ENCODE measurements at regions not wholly inside any gene's neighbourhood (a gene's known extent, or its start where the extent isn't known, plus 50 kb on each side); places are given as distances from the start of the nearest gene placed in this dataset.

DNA sequence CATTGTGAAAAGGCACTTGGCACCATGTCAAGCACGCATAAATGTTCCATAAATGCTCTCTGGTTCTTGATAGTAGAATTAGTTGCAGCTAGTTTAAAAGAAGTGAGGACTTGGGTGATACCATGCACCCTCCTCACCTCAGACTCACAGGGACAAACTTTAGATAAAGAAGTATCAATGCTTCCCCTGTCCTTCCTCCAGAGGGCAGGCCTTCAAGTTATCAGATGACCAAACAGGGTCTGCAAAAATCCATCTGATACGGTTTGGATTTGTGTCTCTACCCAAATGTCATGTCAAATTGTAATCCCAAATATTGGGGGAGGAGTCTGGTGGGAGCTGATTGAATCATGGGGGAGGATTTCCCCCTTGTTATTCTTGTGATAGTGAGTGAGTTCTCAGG lies 54.1 kb downstream of the C1QL2 start:
- no peak for DNase-seq

GRCh38 chr2:119102964-119103363 lies 55.6 kb downstream of the C1QL2 start:
- DNase-seq: no peak

DNA sequence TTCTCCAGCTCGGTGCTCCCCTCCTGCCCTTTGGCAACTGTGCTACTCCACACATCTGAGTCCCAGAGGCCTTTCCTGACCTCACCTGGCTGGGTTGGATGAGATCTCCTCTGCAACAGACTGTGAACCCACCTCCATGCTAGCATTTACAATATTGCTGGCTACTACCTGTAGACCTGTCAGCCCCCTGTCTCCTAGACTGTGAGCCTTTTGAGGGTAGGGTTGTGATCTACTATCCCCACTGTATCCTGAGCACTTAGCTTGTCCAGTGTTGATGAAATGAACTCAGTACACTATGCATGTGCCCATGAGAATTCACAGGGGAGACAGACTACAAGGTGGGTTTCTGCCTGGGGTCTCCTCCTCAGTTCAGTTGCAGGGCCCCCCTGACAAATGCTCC lies 70.1 kb downstream of the C1QL2 start:
- no peak for DNase-seq

DNA sequence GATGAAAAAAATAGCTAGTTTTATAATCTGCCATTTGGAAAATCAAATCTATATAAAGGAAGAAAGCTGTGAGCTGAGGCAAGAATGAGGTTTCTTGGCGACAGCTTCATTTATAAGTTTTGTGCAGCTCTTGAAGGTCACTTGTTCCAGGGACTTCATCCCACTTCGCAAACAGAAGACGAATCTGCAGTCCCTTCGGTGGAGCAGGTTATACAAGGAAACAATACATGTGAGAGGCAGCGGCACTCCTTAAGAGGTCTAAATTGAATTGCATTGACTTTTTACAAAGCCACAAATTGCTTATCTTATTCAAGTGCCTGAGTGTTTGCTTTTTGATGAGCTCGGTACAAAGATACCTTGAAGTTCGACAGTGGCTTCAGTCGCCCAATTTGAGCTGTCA lies 72.2 kb downstream of the C1QL2 start:
- DNase-seq: no peak

DNA sequence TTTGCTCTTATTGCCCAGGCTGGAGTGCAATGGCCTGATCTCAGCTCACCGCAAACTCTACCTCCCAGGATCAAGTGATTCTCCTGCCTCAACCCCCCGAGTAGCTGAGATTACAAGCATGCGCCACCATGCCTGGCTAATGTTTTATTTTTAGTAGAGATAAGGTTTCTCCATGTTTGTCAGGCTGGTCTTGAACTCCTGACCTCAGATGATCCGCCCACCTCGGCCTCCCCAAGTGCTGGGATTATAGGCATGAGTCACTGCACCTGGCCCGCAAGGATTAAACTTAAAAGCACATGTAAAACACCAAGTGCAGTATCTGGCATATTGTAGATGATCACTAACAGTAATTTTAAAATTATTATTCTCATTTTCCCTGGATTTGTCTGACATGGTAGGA lies 72.9 kb downstream of the C1QL2 start:
- DNase-seq: no peak

- DNase-seq: no peak
Observed at GRCh38 chr2:119083416-119083815, 75.1 kb downstream of the C1QL2 start.

- no peak for DNase-seq
Observed at GRCh38 chr2:119082821-119083400, 75.6 kb downstream of the C1QL2 start.

- no peak for DNase-seq
Observed at GRCh38 chr2:119078796-119079195, 79.8 kb downstream of the C1QL2 start.

DNA sequence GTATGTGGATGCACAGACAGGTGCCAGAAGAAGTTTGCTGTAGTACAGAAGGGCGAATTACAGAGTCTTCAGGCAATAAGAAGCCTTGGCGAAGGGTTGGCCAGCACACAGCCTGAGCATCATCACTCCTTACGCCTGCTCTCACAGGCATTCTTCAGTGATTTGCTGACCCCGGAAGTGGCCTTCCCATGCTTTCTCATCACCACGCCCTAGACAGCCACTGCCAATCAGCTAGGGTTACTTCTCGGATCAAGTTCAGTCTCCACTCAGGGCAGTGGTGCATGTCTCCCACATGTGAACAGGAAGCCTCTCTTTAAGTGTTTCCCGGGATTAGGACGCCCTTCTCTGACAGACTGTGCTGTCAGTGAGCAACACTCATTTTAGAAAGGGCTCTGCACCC lies 81.8 kb downstream of the C1QL2 start:
- no peak for DNase-seq

GRCh38 chr2:119073213-119073612 lies 85.3 kb downstream of the C1QL2 start:
- no peak for DNase-seq

DNA sequence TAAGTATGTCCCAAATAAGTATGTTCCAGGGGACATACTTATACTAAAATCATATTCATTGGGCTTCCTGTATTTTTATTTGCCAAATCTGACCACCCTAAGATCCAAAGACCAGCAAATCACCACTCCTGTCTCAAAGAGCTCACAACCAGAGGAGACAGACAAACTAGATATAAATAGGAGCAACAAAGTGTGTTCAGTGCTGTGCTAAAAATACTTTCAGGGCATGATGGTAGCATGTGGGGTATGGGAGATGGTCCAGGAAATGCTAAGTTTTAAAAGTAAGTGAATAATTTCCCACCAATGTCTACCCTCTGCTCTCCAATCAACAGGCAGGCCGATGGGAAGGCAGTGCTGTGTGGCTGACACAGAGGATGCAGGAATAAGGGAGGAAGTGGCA lies 87.1 kb downstream of the C1QL2 start:
- no peak for DNase-seq

DNA sequence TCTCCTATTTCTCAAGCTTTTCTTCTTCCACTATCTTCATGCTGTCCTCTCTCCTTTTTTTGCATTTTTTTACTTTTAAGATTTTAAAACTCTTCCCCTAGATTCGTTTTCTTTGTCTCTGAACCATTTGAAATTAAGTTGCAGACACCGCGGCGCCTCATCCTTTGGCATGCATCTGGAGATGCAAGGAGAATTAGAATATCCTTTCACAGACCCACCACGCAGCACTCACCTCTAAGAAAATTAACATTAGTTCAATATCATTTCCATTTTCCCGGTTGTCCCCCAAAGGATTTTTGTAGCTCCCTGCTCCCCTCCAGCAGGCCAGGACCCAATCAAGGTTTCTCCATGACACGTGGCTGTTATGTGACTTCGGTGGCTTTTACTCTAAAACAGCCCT lies 88.8 kb downstream of the C1QL2 start:
- DNase-seq: no peak

DNA sequence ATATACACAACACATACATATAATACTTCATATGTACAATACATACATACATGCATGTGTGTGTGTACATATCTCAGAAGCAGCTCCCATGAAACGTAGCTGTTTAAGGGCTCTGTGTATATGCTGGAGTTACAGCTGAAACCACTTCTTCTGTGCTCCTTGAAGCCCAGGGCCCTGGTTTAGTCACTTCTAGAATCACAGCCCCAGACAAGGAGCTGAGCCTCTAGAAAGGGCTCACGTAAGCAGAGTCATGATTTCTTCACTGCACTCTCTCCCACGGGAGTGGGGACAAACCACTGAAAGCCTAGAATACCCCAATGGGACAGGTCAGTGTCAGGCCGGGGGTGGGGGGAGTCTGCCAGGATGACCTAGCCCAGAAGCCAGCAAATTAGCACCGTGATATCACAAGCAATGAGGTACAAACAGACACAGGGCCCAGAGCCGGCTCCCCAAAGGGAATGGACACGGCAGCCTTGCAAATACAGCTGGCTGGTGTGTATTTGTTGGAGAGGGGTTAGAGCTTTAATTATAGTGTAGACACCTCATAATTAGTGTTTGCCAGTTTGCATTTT lies 90.3 kb downstream of the C1QL2 start:
- DNase-seq: peak; percentile 12 to 43 (median 21)

DNA sequence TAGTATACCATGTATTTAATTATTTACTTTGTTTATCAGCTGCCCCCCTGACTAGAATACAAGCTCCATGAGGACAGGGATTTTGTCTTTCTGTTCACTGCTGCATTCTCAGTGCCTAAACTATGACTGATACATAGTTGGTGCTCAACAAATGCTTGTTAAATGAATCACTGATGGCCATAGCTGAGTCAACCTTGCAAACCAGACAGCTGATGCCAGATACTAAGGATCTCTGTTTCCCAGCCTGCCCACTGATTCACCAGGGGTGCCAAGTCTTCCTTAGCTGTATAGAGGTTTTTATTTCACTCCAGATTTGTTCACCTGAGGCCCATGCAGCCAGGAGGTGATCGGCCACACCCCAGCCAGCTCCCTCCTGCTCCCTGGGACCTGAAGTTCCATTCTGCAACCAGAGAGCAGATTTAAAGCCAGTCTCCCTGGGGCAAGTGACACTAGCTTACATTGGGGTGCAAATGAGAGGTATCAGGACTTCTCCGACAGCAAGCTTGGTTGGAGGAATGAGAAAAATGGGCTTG lies 92.2 kb downstream of the C1QL2 start:
- DNase-seq: peak in 1 of 3 donors; percentile 5

DNA sequence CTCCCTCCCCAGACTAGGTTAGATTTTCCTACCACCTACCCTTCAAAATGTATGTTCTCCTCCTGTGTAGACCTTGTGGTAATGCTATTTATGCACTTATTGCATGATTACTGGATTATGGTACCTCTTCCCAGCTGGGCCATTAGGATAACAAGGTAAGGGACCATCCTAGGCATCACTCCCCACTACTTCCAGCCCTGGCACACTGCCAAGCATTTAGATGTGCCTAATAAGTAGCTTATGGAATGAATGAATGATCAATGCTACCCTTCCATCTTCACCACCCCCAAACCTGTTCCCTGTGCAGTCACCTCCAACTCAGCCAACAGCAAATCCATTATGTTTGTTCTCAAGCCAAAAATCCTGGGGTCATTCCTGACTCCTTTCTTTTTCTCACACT lies 93.4 kb downstream of the C1QL2 start:
- DNase-seq: no peak

DNA sequence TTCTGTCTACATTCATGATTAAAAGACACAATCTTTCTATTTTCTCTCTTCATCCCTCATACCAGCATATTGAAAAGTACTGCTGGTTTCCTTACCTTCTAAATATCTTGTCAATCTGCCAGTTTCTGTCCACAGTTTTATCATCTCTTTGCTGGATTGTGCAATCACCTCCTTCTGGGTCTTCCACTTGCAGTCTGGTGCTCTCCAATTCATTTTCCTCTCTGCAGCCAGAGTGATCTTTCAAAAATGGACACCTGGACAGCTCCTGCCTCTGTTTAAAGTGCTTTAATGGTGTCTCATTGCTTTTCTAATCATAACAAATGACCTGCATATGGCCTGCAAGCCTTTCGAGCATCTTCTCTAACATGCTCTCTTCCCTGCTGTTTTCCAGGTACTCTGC lies 94.0 kb downstream of the C1QL2 start:
- no peak for DNase-seq

- DNase-seq: no peak
Observed at GRCh38 chr2:119063177-119063576, 95.4 kb downstream of the C1QL2 start.

DNA sequence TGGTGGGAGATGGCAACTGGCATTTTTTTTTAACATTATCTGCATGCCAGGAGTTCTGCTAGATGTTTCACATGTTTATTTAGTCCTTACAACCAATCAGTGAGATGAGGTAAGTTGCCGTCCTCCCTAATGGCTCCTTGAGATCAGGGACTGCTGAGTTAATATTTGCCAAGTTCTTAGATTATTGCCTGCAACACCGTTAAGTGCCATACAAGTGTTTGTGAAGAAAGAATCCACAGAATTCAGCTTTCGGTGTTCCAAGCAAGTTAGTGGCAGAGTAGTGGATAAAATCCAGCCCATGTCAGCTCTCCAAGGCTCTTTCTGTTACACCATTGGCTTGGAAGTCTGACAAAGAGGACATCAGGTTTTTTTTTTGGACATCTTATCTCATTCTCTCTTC lies 95.9 kb downstream of the C1QL2 start:
- DNase-seq: no peak

GRCh38 chr2:119062179-119062578 lies 96.4 kb downstream of the C1QL2 start:
- no peak for DNase-seq

DNA sequence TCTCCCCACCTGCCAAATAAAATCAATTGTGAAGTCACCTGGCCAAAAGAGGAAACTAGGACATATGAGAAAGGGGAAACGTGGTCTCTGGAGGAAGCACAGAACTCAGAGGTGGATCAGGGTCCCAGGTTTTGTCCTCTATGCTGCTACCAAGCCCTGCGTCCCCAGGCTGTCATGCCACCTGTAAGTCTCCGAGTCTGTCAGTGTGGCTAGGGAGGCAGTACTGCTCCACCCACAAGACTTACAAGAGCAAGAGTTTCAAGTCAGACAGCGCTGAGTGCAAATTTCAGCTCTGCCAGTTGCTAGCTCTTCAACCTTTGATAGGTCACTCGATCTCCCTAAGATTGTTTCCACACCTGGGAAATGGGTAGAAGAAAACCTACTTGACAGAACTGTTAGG lies 98.6 kb downstream of the C1QL2 start:
- DNase-seq: no peak

DNA sequence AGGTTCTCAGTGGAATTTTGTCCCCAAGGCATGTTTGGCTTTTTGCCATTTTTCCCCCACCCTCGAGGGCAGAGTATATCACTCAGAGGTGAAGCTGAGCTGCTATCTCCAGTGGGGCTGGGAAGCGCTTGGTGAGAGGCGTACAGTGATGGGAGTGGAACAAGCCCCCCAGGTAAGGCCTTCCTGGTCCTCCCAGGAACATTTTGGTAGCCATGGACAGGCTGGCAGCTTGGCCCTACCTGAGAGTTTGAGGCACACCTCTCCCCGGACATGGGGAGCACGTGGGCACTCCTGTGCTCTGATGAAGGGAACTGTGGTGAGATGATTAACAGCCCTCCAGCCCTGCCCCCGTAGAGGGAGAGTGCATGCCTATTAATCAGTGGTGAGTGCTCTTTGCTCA lies 99.3 kb downstream of the C1QL2 start:
- DNase-seq: no peak

DNA sequence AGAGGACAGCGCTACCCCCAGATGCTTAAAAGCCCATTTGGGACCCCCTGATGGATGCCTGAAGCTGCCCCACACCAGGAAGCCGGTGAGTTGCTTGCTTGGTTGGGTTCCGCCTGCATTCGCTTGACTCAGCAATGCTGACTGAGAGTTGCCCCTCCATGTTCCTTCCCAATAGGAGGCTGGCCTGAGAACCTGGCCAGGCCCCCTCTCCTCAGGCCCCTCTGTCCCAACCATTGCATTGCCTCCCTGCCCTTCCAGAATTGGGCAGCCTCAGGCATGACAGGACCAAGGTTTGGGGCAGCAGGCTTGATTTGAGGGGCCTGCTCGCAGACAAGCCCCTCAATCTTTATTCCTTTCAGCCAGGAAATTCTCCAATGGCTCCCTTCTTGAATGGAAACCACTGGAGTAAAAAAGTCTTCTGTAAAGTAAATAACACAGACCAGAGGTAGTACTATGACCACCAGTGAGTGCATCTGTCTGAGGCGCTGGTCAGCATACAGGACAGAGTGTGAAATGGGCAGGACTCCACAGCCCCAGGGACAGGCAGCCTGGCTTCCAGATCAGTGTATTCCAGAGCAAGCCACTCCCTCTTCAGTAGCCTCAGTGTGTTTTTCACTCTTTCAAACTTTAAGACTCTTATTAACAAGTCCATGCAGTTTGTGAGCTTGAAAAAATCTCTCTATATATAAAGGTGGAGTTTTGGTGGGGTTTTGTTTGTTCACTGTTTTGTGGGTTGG lies 104.7 kb downstream of the C1QL2 start:
- no peak for DNase-seq

- no peak for DNase-seq
Observed at GRCh38 chr2:119051263-119051662, 107.3 kb downstream of the C1QL2 start.

DNA sequence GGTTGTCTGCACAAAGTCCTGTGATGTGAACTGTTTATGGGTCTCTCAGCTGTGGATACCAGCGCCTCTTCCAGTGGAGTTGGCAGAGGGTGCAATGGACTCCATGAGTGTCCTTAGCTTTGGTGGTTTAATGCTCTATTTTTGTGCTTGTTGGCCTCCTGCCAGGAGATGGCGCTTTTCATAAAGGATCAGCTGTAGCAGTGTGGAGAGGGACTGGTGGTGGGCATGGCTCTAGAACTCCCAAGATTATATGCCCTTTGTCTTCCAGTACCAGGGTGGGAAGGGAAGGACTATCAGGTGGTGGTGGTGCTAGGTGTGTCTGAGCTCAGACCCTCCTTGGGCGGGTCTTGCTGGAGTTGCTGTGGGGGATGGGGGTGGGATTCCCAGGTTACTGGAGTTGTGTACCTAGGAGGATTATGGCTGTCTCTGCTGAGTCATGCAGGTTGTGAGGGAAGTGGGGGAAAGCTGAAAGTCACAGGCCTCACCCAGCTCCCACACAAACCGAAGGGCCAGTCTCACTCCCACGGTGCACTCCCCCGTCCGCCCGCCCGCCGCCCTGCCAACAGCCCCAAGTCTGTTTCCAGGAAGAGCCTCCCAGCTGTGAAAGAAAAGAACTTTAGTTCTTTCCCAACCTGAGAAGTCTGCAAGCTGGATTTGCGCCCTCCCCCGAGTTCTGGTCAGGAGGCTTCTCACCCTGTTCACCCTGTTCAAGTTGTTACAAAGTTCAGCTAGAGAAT lies 108.1 kb downstream of the MARCO start:
- peak in 2 of 3 donors; percentile 22 to 28 for DNase-seq

Measured in suppressor macrophage treated with lipopolysaccharide for 1 hour (primary cell).